ENCODE measurements at regions not wholly inside any gene's neighbourhood (a gene's known extent, or its start where the extent isn't known, plus 50 kb on each side); places are given as distances from the start of the nearest gene placed in this dataset.

DNA sequence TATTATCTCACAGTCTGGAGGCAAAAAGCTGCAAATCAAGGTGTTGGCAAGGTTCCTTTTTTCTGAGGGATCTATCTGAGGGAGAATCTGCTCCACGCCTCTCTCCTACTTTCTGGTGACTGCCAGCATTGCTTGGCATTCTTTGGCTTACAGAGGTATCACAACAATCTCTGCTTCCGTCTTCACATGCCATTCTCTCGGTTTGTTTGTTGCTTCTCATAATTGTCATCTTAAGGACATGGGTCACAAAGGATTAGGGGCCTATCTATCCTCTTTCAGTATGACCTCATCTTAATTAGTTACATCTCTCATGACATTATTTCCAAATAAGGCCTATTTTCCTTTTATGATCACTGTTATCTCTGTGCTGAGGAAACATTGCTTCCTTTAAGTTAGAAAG is 345.0 kb downstream of the FOXG1 start:
- 48 to 59% methylated on average over 3 of the region's 3 CpGs for WGBS, 2 donors
- Histone ChIP-seq H3K27me3 (no peaks in the 10 kb centered on the region), H3K4me1 (no peaks in the 10 kb centered on the region), H3K27ac (no peak overlapping the region), H3K4me3 (no peak overlapping the region), H3K36me3 (no peaks in the 10 kb centered on the region), H3K9me3 (no peaks in the 10 kb centered on the region)
- intact Hi-C loops (cut with DNase I) = no loop called here
- no peak for DNase-seq
- TF ChIP-seq POLR2AphosphoS5 (IDR thresholded peaks at IDR 0.05) (no peak), EP300 (IDR thresholded peaks at IDR 0.05) (no peak), POLR2A (IDR thresholded peaks at IDR 0.05) (no peak), CTCF (IDR thresholded peaks at IDR 0.05) (no peak)

DNA sequence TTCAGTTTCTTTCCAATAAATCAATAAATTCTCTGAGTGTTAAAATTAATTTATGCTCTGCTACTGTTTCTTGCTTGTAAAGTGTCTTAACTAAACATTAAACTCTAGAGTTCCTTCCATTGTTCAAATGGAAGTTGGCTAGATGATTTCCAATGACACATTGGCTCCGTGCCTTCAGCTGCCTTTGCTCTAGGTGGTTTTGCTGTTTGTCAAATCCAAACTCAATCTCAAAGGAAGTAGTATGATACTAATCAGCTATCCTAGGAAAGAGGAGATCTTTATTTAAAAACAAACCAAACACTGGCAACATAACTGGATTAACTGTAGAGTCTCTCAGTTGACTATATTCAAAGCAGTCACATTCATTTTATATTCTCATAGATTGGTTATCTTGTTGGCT is 356.4 kb downstream of the FOXG1 start:
- Histone ChIP-seq H3K4me1 (no peaks in the 10 kb centered on the region), H3K4me3 (no peak overlapping the region), H3K36me3 (no peaks in the 10 kb centered on the region), H3K27ac (no peak overlapping the region), H3K9me3 (no peaks in the 10 kb centered on the region), H3K27me3 (no peaks in the 10 kb centered on the region)
- TF ChIP-seq CTCF (IDR thresholded peaks at IDR 0.05) (no peak), POLR2AphosphoS5 (IDR thresholded peaks at IDR 0.05) (no peak), EP300 (IDR thresholded peaks at IDR 0.05) (no peak), POLR2A (IDR thresholded peaks at IDR 0.05) (no peak)
- no peak for DNase-seq
- 59 to 67% methylated on average over 1 of the region's 1 CpG for WGBS, 2 donors
- intact Hi-C loops (cut with DNase I) = no loop called here

DNA sequence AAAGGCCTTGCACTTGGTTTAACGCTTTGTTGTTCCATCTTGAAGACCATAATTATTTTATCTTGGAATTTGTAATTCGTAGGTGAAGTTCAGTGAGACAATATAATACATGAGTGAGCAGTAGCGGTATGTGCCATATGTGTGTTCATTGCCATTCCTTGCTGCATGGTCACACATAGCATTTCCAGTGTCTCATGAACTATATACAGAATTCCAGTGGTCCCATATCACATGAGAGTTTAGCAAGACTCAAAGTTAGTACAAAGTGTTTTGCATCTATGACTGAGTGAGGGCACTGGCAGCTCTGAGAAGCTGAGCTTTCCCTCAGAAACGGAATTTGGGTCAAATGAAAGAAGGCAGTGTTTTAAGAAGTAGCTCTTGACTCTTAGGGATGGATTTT is 359.8 kb downstream of the FOXG1 start:
- TF ChIP-seq POLR2AphosphoS5 (IDR thresholded peaks at IDR 0.05) (no peak), CTCF (IDR thresholded peaks at IDR 0.05) (no peak), EP300 (IDR thresholded peaks at IDR 0.05) (no peak), POLR2A (IDR thresholded peaks at IDR 0.05) (no peak)
- intact Hi-C loops (cut with DNase I) = no loop called here
- no peak for DNase-seq
- Histone ChIP-seq H3K9me3 (no peaks in the 10 kb centered on the region), H3K27ac (no peak overlapping the region), H3K27me3 (no peaks in the 10 kb centered on the region), H3K36me3 (no peaks in the 10 kb centered on the region), H3K4me1 (no peaks in the 10 kb centered on the region), H3K4me3 (no peak overlapping the region)
- WGBS, 2 donors = 74 to 85% methylated on average over 4 of the region's 4 CpGs

- Histone ChIP-seq H3K4me1 (no peaks in the 10 kb centered on the region), H3K4me3 (no peak overlapping the region), H3K36me3 (no peaks in the 10 kb centered on the region), H3K9me3 (no peaks in the 10 kb centered on the region), H3K27ac (no peak overlapping the region), H3K27me3 (no peaks in the 10 kb centered on the region)
- DNase-seq = no peak
- intact Hi-C loops (cut with DNase I) = no loop called here
- TF ChIP-seq CTCF (IDR thresholded peaks at IDR 0.05) (no peak), POLR2AphosphoS5 (IDR thresholded peaks at IDR 0.05) (no peak), POLR2A (IDR thresholded peaks at IDR 0.05) (no peak), EP300 (IDR thresholded peaks at IDR 0.05) (no peak)
- WGBS, 2 donors = 69 to 78% methylated on average over 2 of the region's 2 CpGs
Measured at GRCh38 chr14:29126865-29127264, 360.3 kb downstream of the FOXG1 start.

- no peaks in the 10 kb centered on the region for H3K9me3 ChIP-seq
- H3K4me1 ChIP-seq = no peaks in the 10 kb centered on the region
- DNase-seq = no peak
- intact Hi-C loops (cut with DNase I) = no loop called here
- H3K36me3 ChIP-seq = no peaks in the 10 kb centered on the region
- H3K4me3 ChIP-seq = no peak overlapping the region
- WGBS, 2 donors = 37 to 64% methylated on average over 3 of the region's 3 CpGs
- no peaks in the 10 kb centered on the region for H3K27me3 ChIP-seq
- TF ChIP-seq POLR2AphosphoS5 (IDR thresholded peaks at IDR 0.05) = no peak
- no peak for TF ChIP-seq CTCF (IDR thresholded peaks at IDR 0.05)
- no peak for TF ChIP-seq EP300 (IDR thresholded peaks at IDR 0.05)
- TF ChIP-seq POLR2A (IDR thresholded peaks at IDR 0.05) = no peak
- no peak overlapping the region for H3K27ac ChIP-seq
Measured at GRCh38 chr14:29140016-29140415, 373.4 kb downstream of the FOXG1 start.
